AG09319 (cell line): ENCODE measurements at regions not wholly inside any gene's neighbourhood (a gene's known extent, or its start where the extent isn't known, plus 50 kb on each side); places are given as distances from the start of the nearest gene placed in this dataset.

Source experiments
- DNase-seq: peaks from one replicate; pipeline ENCODE4 v3.0.0-alpha.2; 2010; ENCODE audit warnings: low read depth; ENCODE audit errors: extremely low read depth
- CTCF ChIP-seq: IDR thresholded peaks from 2 replicates; pipeline ENCODE4 v1.5.1; 2011; ENCODE audit warnings: low read depth, mild to moderate bottlenecking, inconsistent platforms, low read length, moderate library complexity

- DNase-seq: no peak
- no peak for TF ChIP-seq CTCF
Measured at GRCh38 chr18:24989760-24990593, 362.0 kb downstream of the ZNF521 start.

DNA sequence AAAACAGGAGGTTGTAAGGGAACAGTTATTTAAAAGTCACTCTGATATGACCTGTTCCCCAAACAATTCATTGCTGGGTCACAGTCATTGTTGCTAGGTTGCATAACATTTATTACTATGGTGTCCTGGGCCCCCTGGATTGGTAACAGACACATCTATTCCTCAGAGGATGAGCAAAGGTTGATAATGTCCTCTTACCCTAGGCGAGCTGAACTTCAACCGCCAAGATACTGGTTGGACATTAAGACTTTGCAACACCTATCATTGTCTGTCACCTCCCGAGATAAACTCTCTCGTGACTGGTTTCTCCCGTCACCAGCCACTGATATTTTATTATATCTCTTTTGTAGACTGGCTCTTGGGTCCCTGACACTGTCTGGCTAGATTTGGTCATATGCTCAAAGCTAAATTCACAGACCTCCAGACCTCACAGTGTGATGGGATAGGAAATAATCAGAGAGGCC is 361.3 kb downstream of the ZNF521 start:
- TF ChIP-seq CTCF: no peak

DNA sequence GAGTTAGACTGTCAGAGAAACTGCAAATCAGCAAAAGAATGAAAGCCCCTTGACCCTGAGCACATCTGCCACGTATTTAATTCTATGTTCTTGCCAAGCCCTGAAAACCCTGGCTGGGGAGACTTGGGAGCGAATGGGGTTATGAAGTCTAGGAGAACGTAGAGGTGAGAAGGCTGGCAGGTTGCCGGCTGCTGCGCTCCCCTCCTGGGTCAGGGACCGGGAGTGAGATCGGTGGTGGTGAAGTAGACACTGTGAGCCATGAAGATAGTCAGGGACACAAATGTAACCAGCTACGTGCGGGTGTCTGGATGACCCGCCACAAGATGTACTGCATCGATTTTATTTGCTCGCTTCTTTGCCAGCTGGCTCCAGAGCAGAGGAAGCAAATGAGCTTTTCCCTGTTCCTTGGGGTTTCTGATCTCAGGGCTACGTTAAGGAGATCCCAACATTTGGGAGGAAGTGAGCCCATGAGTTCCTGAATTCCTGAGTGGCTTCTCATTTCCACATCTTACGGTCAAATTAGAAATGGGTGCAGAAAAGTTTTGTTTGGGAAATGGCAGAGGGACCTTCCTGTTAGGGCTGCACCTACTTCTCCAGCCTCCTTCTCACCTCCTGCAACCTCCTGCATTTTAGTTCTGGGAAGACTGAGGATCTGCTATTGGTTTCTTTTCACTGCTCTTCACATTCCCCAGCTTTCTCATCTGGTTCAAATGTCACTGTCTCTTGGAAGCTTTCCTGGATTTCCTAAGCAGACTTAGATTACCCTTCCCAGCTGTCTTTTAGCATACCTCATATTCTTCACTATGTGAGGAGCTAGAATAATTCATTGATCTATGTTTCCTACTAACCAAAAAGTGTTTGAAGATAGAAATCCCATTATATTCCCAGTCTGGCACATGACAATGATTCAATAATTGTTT is 360.6 kb downstream of the ZNF521 start:
- no peak for DNase-seq

More for the DNA sequence above, 361.3 kb downstream of the ZNF521 start:
- DNase-seq: no peak

GRCh38 chr18:24992491-24992890 is 359.5 kb downstream of the ZNF521 start:
- DNase-seq: no peak
- TF ChIP-seq CTCF: no peak

More for the DNA sequence above, 360.6 kb downstream of the ZNF521 start:
- no peak for TF ChIP-seq CTCF

- DNase-seq: no peak
Measured at GRCh38 chr18:24993628-24994027, 358.3 kb downstream of the ZNF521 start.

DNA sequence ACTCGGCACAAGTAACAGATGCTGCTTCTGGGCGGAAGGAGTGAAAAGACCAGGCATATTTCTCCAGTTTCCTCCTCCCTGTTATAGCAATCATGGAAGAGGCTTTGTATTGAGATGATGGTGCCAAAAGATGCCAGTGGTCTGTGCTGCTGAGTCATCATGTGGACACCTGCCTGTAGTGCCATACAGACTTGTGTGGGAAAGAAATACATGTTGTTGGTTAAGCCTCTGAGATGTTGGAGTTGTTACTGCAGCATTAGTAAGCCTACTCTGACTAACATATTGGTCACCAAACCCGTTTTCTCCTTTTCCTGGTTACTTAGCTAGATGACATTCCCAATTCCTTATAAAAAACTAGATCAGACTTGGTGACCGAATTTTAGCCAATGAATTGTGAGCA is 356.9 kb downstream of the ZNF521 start:
- no peak for DNase-seq
- TF ChIP-seq CTCF: no peak

More at GRCh38 chr18:24993628-24994027, 358.3 kb downstream of the ZNF521 start:
- no peak for TF ChIP-seq CTCF

GRCh38 chr18:24995755-24996154 is 356.2 kb downstream of the ZNF521 start:
- no peak for TF ChIP-seq CTCF
- no peak for DNase-seq
